ENCODE measurements at regions not wholly inside any gene's neighbourhood (a gene's known extent, or its start where the extent isn't known, plus 50 kb on each side); places are given as distances from the start of the nearest gene placed in this dataset.

DNA sequence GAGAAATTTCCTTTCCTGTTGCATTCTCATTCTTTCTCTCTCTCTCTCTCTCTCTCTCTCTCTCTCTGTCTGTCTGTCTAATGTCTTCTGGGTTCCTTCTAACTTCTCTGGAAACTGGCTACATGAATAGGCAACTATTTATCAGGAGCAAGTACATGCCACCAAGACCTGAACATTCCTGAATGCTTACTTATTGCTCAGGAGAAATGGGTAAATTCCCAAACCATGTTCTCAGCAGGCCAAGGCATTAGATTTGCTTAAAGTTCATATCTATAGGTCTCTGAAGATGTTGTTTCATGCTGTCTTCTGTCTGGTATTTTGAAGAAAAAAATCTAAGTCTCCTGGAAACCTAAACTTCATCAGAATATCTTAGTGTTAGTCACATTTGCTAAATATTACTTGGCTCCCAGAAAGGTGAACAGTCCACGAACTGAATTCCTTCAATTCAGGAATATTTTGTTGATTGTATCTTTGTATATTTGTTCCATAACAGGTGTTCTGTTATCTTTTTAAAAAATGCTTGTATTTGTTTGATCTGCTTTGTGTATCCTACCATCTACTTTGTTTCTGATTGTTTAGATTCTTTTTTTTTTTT is 77.2 kb upstream of the FIGN start:
- Histone ChIP-seq H3K36me3 (no peaks in the 10 kb centered on the region), H3K4me1 (no peaks in the 10 kb centered on the region), H3K9me3 (peaks cover 0 to 3% (median 0%) of the 10 kb centered on the region in 4 donors), H3K27me3 (no peaks in the 10 kb centered on the region), H3K4me3 (no peak overlapping the region), H3K27ac (no peak overlapping the region)
- DNase-seq, result no peak
- no peak for TF ChIP-seq POLR2A (IDR thresholded peaks at IDR 0.05)
- TF ChIP-seq, protein P1, sequence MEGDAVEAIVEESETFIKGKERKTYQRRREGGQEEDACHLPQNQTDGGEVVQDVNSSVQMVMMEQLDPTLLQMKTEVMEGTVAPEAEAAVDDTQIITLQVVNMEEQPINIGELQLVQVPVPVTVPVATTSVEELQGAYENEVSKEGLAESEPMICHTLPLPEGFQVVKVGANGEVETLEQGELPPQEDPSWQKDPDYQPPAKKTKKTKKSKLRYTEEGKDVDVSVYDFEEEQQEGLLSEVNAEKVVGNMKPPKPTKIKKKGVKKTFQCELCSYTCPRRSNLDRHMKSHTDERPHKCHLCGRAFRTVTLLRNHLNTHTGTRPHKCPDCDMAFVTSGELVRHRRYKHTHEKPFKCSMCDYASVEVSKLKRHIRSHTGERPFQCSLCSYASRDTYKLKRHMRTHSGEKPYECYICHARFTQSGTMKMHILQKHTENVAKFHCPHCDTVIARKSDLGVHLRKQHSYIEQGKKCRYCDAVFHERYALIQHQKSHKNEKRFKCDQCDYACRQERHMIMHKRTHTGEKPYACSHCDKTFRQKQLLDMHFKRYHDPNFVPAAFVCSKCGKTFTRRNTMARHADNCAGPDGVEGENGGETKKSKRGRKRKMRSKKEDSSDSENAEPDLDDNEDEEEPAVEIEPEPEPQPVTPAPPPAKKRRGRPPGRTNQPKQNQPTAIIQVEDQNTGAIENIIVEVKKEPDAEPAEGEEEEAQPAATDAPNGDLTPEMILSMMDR (IDR thresholded peaks at IDR 0.05), result no peak

DNA sequence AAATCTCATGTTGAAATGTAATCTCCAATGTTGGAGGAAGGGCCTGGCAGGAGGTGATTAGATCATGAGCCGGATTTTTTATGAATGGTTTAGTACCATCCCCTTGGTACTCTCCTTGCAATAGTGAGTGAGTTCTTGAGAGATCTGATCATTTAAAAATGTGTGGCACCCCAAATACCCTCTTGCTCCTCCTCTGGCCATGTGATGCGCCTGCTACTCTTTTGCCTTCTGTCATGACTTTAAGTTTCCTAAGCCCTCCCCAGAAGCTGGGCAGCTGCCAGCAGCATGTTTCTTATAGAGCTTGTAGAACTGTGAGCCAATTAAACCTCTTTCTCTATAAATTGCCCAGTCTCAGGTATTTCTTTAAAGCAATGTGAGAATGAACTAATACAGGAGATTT is 72.6 kb upstream of the FIGN start:
- Histone ChIP-seq H3K4me1 (no peaks in the 10 kb centered on the region), H3K36me3 (no peaks in the 10 kb centered on the region), H3K9me3 (no peaks in the 10 kb centered on the region), H3K27ac (no peak overlapping the region), H3K27me3 (no peaks in the 10 kb centered on the region), H3K4me3 (no peak overlapping the region)
- no peak for DNase-seq
- TF ChIP-seq, protein P1 (IDR thresholded peaks at IDR 0.05), result no peak
- no peak for TF ChIP-seq POLR2A (IDR thresholded peaks at IDR 0.05)

DNA sequence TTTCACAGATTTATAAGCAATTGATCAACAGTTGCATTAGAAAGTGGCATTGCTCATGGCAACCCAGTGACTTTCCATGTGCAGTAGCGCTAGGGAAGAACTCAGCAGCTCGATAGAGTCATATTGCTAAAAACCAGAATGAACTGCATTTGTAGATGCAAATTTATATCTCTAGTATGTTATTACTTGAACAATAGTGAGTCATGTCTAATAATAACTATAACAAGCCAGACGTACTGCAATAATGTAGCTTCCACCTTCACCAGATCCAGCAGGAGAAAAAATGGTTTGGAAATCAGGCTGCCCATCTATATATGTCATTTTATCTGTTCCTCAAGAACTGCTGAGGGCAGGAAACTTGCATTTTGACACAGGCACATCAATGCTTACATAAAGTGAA is 66.5 kb upstream of the FIGN start:
- Histone ChIP-seq H3K9me3 (no peaks in the 10 kb centered on the region), H3K27ac (no peak overlapping the region), H3K4me1 (no peaks in the 10 kb centered on the region), H3K36me3 (no peaks in the 10 kb centered on the region), H3K27me3 (no peaks in the 10 kb centered on the region), H3K4me3 (no peak overlapping the region)
- no peak for DNase-seq
- no peak for TF ChIP-seq POLR2A (IDR thresholded peaks at IDR 0.05)
- TF ChIP-seq, protein P1 (IDR thresholded peaks at IDR 0.05), result no peak

DNA sequence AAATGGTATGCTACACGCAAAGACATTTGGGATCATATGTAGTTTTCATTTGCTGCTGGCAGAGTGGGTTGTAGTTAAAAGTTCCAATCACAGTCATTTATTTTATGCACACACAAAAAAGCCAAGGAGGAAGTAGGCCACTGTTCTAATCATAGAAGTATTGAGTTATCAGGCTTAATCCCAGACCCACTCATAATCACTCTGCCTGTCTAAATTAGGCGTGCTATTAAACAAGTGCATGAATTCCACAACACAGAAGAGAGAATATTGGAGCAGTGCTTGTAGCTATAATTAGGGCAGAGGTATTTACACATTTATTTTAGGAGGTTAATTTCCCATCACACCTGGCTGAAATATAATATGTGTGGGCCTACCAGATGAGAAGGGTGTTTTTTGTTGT is 65.7 kb upstream of the FIGN start:
- no peak overlapping the region for H3K27ac ChIP-seq

DNA sequence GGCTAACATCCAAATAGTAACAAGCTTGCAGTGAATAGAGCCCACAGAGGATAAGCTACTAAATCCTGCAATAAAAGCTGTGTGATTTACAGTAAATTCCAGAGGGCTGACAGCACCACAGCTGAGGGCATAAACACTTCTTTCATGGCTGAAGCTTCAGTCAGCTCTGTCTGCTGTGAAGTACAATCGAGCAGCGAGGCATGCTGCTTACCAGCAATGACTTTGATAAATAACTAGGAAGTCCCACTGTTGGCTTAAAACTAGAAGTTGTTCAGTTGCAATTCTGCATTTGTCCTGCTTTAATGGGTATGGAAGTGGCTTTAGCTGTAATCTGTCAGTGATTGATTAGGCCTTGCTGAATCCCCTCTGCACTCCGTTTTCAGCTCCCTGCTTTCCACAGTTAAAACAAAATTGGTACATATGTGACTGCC is 65.2 kb upstream of the FIGN start:
- no peak overlapping the region for H3K27ac ChIP-seq
- no peak for TF ChIP-seq POLR2A (IDR thresholded peaks at IDR 0.05)
- TF ChIP-seq, protein P1 (IDR thresholded peaks at IDR 0.05), result no peak
- H3K36me3 ChIP-seq, result no peaks in the 10 kb centered on the region
- no peaks in the 10 kb centered on the region for H3K4me1 ChIP-seq
- H3K27me3 ChIP-seq, result no peaks in the 10 kb centered on the region
- no peak for DNase-seq
- H3K9me3 ChIP-seq, result no peaks in the 10 kb centered on the region
- H3K4me3 ChIP-seq, result no peak overlapping the region

More for the DNA sequence above, 65.7 kb upstream of the FIGN start:
- H3K4me3 ChIP-seq, result no peak overlapping the region
- H3K4me1 ChIP-seq, result no peaks in the 10 kb centered on the region
- TF ChIP-seq, protein P1 (IDR thresholded peaks at IDR 0.05), result no peak
- TF ChIP-seq POLR2A (IDR thresholded peaks at IDR 0.05), result no peak
- no peaks in the 10 kb centered on the region for H3K36me3 ChIP-seq
- no peaks in the 10 kb centered on the region for H3K27me3 ChIP-seq
- H3K9me3 ChIP-seq, result no peaks in the 10 kb centered on the region
- no peak for DNase-seq

GRCh38 chr2:163799807-163800206 is 64.0 kb upstream of the FIGN start:
- Histone ChIP-seq H3K27ac (no peak overlapping the region), H3K9me3 (no peaks in the 10 kb centered on the region)
- DNase-seq, result no peak

More at GRCh38 chr2:163799807-163800206, 64.0 kb upstream of the FIGN start:
- Histone ChIP-seq H3K4me3 (no peak overlapping the region), H3K36me3 (no peaks in the 10 kb centered on the region), H3K27me3 (no peaks in the 10 kb centered on the region), H3K4me1 (no peaks in the 10 kb centered on the region)
- TF ChIP-seq POLR2A (IDR thresholded peaks at IDR 0.05), result no peak
- TF ChIP-seq, protein P1 (IDR thresholded peaks at IDR 0.05), result no peak

All from Peyer's patch (tissue), 4 donors.